SK-N-SH treated with all-trans-retinoic acid at 6 μM for 48 hours (cell line): ENCODE measurements at regions not wholly inside any gene's neighbourhood (a gene's known extent, or its start where the extent isn't known, plus 50 kb on each side); places are given as distances from the start of the nearest gene placed in this dataset.

ENCODE experiments used
- CREB5 ChIP-seq: fragments of 250-450 bp; sonication (Bioruptor Pico); IDR thresholded peaks from 2 replicates; pipeline ENCODE4 v1.5.1; 2020; ENCODE audit warnings: low read depth, mild to moderate bottlenecking, moderate library complexity
- CSDC2 ChIP-seq: fragments of 250-450 bp; sonication (Bioruptor Pico); IDR thresholded peaks from 2 replicates; pipeline ENCODE4 v1.5.0; 2020; ENCODE audit warnings: mild to moderate bottlenecking, moderate library complexity
- CSRNP3 ChIP-seq: fragments of 250-450 bp; sonication (Bioruptor Pico); IDR thresholded peaks from 2 replicates; pipeline ENCODE4 v1.5.1; 2021; ENCODE audit warnings: mild to moderate bottlenecking, moderate library complexity
- OSR1 ChIP-seq: fragments of 250-450 bp; sonication (Bioruptor Pico); IDR thresholded peaks from 2 replicates; pipeline ENCODE4 v1.8.0; 2022; ENCODE audit warnings: moderate library complexity, mild to moderate bottlenecking, inconsistent platforms
- TCF4 ChIP-seq: fragments of 250-450 bp; sonication (Bioruptor Pico); IDR thresholded peaks from 2 replicates; pipeline ENCODE4 v1.8.0; 2021; ENCODE audit warnings: mild to moderate bottlenecking, moderate library complexity, borderline replicate concordance
- ZC3H10 ChIP-seq: fragments of 250-450 bp; sonication (Bioruptor Pico); IDR thresholded peaks from 2 replicates; pipeline ENCODE4 v1.5.1; 2021; ENCODE audit warnings: mild to moderate bottlenecking, moderate library complexity
- ZFP30 ChIP-seq: fragments of 450-650 bp; formaldehyde crosslinking; IDR thresholded peaks from 2 replicates; pipeline ENCODE4 v1.5.0; 2022; ENCODE audit warnings: mild to moderate bottlenecking, moderate library complexity

GRCh38 chr1:227449741-227450441, 113.5 kb upstream of the ZNF678 start:
- TF ChIP-seq CSRNP3 (CRISPR knock-in tag) (no peak), ZC3H10 (CRISPR knock-in tag) (no peak), OSR1 (CRISPR knock-in tag) (no peak), ZFP30 (CRISPR knock-in tag) (no peak), TCF4 (no peak), CREB5 (CRISPR knock-in tag) (no peak), CSDC2 (CRISPR knock-in tag) (no peak)
